ENCODE measurements at regions not wholly inside any gene's neighbourhood (a gene's known extent, or its start where the extent isn't known, plus 50 kb on each side); places are given as distances from the start of the nearest gene placed in this dataset.

DNA sequence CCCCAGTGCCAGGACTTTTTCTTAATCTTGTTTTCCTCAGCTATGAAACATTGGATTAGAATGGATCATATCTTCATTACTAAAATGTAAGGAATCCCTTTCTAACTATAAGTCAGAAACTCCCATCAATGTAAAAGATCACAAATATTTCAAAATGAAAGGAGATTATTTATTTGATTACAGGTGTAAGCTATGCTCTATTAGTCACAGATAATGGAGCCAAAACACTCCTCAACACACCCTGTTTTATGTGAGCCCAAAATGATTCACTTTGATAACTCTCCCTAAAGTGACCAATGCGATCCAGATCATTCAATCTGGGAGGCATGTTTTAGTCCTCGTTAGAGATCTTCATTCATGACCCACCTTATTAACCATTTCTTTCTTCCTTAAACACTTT is 566.7 kb upstream of the TENM3 start:
- DNase-seq (ENCODE audit: low read depth, low spot score), result no peak
- 0% methylated on average over 2 of the region's 2 CpGs for WGBS (ENCODE audit: insufficient coverage, insufficient replicate concordance, low lambda C conversion rate, missing lambda C conversion rate)
- BruUV-seq (replicated peaks), result no TSS peak

More for the DNA sequence above, 566.7 kb upstream of the TENM3 start:
- no peaks in the 10 kb centered on the region for H4K20me1 ChIP-seq (ENCODE audit: control insufficient read depth, insufficient read depth)
- FAIRE-seq (no peak), ATAC-seq (no peak)
- POLR2A ChIA-PET, result no interaction called here
- H3K79me2 ChIP-seq (ENCODE audit: control insufficient read depth, insufficient read depth, low read length), result no peaks in the 10 kb centered on the region
- no peaks in the 10 kb centered on the region for H3K27me3 ChIP-seq (replicated peaks in 1 of 2; ENCODE audit: control insufficient read depth in 2 of 2, insufficient read depth in 2 of 2, low read length in 1 of 2)
- TF ChIP-seq ATF7 (IDR thresholded peaks at IDR 0.05; ENCODE audit: low read depth) (no peak), MEF2A (IDR thresholded peaks at IDR 0.05; ENCODE audit: insufficient read depth, low read depth, low read length) (no peak), ETV6 (conservative IDR thresholded peaks at IDR 0.05 in 1 of 2, IDR thresholded peaks at IDR 0.05 in 1 of 2; ENCODE audit: borderline replicate concordance in 1 of 2, low read depth in 1 of 2) (no peak), IKZF1 (conservative IDR thresholded peaks at IDR 0.05) (no peak), HCFC1 (IDR thresholded peaks at IDR 0.05; ENCODE audit: low read length) (no peak), EP300 (IDR thresholded peaks at IDR 0.05; ENCODE audit: borderline replicate concordance in 1 of 2, control insufficient read depth in 1 of 2, low read depth in 2 of 2, low read length in 2 of 2) (no peak), NFXL1 (IDR thresholded peaks at IDR 0.05; ENCODE audit: borderline replicate concordance) (no peak), FOS (IDR thresholded peaks at IDR 0.05; ENCODE audit: borderline replicate concordance, extremely low read depth, insufficient read length) (no peak), SRF (IDR thresholded peaks at IDR 0.05; ENCODE audit: low read depth in 2 of 2, low read length in 2 of 2) (no peak), HDAC2 (IDR thresholded peaks at IDR 0.05) (no peak), CHD4 (IDR thresholded peaks at IDR 0.05) (no peak), RCOR1 (conservative IDR thresholded peaks at IDR 0.05; ENCODE audit: low read depth, low read length) (no peak), KDM1A (IDR thresholded peaks at IDR 0.05; ENCODE audit: borderline replicate concordance) (no peak), BRCA1 (IDR thresholded peaks at IDR 0.05; ENCODE audit: low read depth, low read length) (no peak), SREBF2 (IDR thresholded peaks at IDR 0.05; ENCODE audit: low read length) (no peak)
- TF ChIP-seq, protein P1, sequence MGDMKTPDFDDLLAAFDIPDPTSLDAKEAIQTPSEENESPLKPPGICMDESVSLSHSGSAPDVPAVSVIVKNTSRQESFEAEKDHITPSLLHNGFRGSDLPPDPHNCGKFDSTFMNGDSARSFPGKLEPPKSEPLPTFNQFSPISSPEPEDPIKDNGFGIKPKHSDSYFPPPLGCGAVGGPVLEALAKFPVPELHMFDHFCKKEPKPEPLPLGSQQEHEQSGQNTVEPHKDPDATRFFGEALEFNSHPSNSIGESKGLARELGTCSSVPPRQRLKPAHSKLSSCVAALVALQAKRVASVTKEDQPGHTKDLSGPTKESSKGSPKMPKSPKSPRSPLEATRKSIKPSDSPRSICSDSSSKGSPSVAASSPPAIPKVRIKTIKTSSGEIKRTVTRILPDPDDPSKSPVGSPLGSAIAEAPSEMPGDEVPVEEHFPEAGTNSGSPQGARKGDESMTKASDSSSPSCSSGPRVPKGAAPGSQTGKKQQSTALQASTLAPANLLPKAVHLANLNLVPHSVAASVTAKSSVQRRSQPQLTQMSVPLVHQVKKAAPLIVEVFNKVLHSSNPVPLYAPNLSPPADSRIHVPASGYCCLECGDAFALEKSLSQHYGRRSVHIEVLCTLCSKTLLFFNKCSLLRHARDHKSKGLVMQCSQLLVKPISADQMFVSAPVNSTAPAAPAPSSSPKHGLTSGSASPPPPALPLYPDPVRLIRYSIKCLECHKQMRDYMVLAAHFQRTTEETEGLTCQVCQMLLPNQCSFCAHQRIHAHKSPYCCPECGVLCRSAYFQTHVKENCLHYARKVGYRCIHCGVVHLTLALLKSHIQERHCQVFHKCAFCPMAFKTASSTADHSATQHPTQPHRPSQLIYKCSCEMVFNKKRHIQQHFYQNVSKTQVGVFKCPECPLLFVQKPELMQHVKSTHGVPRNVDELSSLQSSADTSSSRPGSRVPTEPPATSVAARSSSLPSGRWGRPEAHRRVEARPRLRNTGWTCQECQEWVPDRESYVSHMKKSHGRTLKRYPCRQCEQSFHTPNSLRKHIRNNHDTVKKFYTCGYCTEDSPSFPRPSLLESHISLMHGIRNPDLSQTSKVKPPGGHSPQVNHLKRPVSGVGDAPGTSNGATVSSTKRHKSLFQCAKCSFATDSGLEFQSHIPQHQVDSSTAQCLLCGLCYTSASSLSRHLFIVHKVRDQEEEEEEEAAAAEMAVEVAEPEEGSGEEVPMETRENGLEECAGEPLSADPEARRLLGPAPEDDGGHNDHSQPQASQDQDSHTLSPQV (IDR thresholded peaks at IDR 0.05), result no peak
- TF ChIP-seq, protein P2, sequence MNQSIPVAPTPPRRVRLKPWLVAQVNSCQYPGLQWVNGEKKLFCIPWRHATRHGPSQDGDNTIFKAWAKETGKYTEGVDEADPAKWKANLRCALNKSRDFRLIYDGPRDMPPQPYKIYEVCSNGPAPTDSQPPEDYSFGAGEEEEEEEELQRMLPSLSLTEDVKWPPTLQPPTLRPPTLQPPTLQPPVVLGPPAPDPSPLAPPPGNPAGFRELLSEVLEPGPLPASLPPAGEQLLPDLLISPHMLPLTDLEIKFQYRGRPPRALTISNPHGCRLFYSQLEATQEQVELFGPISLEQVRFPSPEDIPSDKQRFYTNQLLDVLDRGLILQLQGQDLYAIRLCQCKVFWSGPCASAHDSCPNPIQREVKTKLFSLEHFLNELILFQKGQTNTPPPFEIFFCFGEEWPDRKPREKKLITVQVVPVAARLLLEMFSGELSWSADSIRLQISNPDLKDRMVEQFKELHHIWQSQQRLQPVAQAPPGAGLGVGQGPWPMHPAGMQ (IDR thresholded peaks at IDR 0.05; ENCODE audit: borderline replicate concordance), result no peak
- no peak overlapping the region for H3K9ac ChIP-seq (ENCODE audit: control insufficient read depth, insufficient read depth, low read length)
- CTCF ChIA-PET, result no interaction called here
- in situ Hi-C loops (cut with MboI) (no loop called here), intact Hi-C loops (cut with micrococcal nuclease; ENCODE audit: unreplicated experiment) (no loop called here)
- H3K4me2 ChIP-seq (ENCODE audit: control insufficient read depth, insufficient read depth), result no peak overlapping the region
- H3K9me3 ChIP-seq (replicated peaks; ENCODE audit: control insufficient read depth, insufficient read depth, low read length), result no peaks in the 10 kb centered on the region
- H3K27ac ChIP-seq (ENCODE audit: control insufficient read depth, insufficient read depth), result no peak overlapping the region
- SMC1A ChIA-PET (ENCODE audit: uncharacterized antibody, unreplicated experiment), result interaction anchor here (0.6 kb wide), 1 partner anchor 28 kb away, joined by 4 read pairs; no protein-coding TSS in a partner anchor
- RAD21 ChIA-PET (ENCODE audit: unreplicated experiment), result interaction anchor here (1.7 kb wide), 1 partner anchor 16 kb away, joined by 5 read pairs; no protein-coding TSS in a partner anchor
- H3K4me3 ChIP-seq, result no peak overlapping the region
- H2AFZ ChIP-seq (ENCODE audit: control insufficient read depth, low read depth, low read length), result no peak overlapping the region
- H3K4me1 ChIP-seq (ENCODE audit: control insufficient read depth, insufficient read depth, low read length), result no peaks in the 10 kb centered on the region
- H3K36me3 ChIP-seq (ENCODE audit: control insufficient read depth in 2 of 2, insufficient read depth in 2 of 2, low read length in 1 of 2), result no peaks in the 10 kb centered on the region

Data from GM12878 (cell line).